Stimulated activated CD4-positive, alpha-beta T cell treated with anti-CD3 and anti-CD28 coated beads, TNF-alpha, amount 100 ng/mL, for 48 hours (primary cell): ENCODE measurements at regions not wholly inside any gene's neighbourhood (a gene's known extent, or its start where the extent isn't known, plus 50 kb on each side); places are given as distances from the start of the nearest gene placed in this dataset.

ENCODE experiments used
- DNase-seq, 3 donors: peaks; one replicate each; pipeline ENCODE4 v3.0.0-alpha.2; 2020; ENCODE audit warnings: low read depth in 3 of 3

- no peak for DNase-seq
Measured at GRCh38 chr2:2993172-2993692, 384.4 kb downstream of the EIPR1 start.

DNA sequence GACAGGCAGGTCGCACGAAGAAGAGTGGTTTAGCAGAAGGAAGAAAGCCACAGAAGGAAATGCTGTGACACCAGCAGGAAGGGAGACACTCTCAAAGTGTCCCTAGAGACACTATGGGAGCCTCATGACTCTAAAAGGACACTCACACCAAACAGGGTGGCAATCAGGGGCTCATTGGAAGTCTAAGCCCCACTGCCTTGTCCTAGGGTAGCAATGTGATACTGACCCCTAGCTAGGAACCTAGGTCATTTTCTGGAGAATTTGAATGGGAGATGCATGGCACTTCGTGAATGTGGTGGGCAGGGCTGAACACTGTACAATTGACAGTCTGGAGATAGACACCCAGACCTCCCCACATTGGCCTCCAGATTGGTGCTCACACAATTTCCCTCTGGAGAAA is 385.0 kb downstream of the EIPR1 start:
- no peak for DNase-seq

- no peak for DNase-seq
Measured at GRCh38 chr2:2985020-2985419, 392.6 kb downstream of the EIPR1 start.

DNA sequence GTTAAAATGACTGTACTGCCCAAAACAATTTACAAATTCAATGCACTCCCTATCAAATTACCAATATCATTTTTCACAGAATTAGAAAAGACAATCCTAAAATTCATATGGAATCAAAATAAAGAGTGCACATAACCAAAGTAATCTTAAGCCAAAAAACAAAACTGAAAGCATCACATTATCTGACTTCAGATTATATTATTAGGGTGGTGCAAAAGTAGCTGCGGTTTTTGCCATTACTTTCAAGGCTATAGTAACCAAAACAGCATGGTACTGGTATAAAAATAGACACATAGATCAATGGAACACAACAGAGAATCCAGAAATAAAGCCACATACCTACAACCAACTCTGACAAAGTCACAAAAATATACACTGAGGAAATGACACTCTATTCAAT is 396.6 kb downstream of the EIPR1 start:
- DNase-seq = no peak

DNA sequence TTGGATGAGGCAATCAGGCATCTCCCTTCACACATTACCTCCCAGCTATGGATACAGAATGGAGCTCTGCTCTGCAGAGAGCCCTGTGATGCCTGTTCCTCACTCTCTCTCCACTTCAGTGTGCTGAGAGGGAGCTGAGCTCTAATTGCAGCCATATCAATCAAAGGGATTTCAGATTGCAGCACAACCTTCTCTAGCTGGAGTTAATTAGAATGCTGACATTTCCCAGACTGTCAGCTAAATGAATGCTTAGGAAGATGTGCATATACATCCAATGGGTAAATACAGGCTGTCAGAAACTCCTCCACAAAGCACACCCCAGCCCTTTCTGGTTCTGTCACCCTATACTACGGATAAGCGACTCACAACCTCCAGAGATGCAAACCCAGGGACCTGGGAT is 402.6 kb downstream of the EIPR1 start:
- DNase-seq = no peak

DNA sequence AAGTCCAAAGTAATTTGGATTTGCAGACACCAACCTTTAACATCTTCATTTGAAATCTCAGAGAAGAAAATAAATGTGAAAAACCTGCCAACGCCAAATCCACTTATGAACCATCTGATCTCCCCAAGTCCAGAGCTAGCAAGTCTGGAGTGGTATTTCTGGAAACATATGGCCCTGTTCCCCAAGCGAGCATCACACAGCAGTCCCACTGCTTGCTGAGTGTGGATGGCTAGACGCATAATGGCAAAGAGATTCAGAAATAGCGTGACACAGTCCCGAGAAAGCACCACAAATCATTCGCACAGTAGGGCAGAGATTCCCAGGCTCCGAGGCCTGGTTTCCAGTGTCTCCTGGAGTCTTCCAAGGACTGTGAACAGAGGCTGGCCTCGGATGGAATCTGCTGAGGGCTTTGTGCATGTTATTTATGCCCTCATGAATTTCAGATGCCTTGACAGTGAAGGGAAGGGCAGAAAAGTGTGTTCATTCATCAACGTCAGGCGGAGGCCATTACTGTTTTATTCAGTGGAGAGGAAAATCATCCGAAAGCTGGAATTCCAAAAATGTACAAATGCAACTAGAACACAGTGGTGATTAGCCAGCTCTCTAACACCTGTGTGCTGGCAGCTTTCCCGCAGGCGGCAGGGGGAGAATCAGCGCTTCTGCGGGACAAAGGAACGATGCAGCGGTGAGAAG is 417.0 kb downstream of the EIPR1 start:
- DNase-seq = no peak

GRCh38 chr2:2950403-2950952 is 427.1 kb downstream of the EIPR1 start:
- DNase-seq = no peak

- DNase-seq = no peak
Measured at GRCh38 chr2:2947406-2947805, 430.2 kb downstream of the EIPR1 start.

DNA sequence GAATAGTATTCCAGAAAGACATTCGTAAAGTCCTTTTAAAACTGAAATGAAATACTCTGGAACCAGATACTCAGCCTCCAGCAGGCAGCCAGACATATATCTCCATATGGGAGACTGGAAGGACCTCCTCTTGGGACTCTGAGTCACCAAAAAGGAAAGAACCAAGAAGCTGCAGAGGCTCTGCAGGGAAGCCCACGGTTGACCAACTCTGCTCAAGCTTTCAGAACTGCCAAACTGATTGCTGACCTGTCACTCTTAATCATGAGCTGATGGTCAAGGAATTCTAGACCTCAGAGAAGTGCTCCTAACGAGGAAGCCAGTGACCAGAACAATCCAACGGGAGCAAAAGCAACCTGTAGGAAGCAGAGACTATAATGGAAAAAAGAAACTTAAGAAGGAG is 434.7 kb downstream of the EIPR1 start:
- no peak for DNase-seq

GRCh38 chr2:2942225-2942624 is 435.4 kb downstream of the EIPR1 start:
- no peak for DNase-seq

DNA sequence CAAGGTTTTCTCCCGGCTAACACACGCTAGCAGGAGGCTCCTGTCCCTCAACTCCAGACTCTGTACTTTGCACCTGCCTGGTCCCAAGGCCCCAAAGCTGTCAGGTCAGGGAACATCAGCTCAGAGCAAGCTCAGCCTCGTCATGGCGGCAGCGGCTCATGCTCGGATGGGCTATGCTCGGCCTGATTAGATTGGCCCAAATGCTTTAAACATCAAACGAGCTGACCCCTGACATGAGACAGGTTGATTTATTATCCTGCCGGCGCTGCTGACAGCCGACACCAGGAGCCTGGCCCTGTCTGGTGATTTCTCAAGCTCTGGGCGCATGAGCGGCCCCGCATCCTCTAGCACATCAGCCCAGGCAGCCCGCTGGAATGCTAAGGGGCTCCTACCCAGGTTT is 436.4 kb downstream of the EIPR1 start:
- no peak for DNase-seq

GRCh38 chr2:2940702-2941101 is 436.9 kb downstream of the EIPR1 start:
- no peak for DNase-seq

DNA sequence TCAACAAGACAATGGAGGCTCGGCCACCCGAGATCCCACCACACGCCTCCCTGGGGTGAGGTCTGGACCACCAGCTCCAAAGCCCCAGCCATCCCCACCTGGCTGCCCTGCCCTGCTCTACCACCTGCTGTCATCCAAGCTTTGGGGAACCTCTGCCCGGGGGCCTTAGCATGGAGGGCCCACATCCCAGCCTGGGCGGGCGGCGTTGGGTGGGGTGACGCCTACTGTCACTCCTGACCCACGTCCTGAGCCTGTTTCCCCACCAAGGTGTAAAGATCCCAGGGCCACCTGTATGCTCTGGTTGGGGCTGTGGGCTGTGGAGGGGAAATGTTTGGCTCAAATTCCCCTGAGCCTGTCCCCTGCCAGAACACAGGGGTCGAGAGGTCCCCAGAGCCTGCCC is 437.6 kb downstream of the EIPR1 start:
- no peak for DNase-seq

- no peak for DNase-seq
Measured at GRCh38 chr2:2939078-2939795, 438.4 kb downstream of the EIPR1 start.

DNA sequence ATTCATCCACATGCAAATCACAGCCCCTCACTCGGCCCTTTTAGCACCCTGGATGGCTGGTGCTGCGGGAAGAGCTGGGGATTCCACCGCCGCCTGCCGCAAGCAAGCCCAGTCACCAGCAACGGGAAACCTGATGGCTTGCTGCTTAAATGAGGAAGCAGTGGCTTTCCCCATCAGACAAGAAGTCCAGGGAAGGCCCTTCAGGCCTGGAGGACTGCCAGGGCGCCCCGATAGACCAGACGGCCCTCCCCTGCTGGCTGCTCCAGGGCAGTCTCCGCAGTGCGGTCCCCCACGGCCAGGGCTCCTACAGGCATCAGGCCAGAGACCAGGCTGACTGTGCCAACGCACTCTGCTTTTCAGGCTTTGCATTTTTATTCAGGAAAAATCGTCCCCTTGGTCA is 439.1 kb downstream of the EIPR1 start:
- no peak for DNase-seq

DNA sequence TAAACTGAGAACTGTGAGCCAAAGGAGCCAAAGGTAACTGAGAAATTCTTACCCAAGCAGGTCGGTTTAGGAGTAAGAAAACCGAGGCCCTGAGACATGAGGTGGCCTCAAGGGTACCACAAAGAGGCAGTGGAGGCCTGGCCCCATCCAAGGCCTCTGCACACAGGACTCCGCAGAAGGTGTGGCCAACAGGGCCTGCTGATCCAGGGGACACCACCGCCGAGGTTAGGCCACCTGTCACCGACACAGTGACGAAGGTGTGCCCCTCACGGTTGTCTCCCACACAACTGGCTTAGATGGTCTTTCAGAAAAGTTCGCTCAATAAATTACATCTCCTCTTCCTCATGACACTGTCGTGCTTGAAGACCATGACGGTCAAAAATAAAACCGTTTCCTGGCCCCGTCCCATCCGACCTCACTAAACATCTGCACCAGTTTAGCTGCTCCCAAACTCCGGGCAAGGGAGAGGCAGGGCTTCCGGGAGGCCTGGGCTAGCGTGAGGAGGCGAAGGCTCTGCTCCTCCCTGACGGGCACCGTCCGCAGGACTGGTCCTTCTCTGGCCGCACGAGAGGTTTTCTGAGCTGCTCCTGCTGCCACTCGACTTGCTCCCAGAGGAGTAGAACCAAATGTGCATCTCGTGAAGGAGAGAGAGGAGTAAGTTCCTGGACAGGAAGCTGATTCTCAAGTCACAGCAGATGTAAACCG is 442.0 kb downstream of the EIPR1 start:
- no peak for DNase-seq

DNA sequence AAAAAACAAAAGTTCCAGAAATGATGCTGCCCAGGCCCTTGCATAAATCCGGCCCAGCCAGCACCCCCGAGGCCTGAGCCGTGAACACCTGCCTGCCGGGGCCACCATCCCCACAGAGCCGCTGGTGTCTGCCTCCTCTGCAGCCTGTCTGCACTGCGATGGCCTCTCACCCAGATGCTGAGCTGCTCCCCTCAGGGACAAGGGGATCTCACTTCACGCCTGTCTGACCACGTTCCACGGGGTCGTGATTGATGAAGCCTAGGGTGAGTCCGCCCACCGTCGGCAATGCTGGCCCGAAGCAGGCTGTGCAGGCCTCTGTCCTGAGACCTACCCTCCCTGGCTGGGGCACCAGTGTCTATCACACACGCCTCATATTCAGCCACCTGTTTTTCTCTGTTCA is 444.2 kb downstream of the EIPR1 start:
- DNase-seq = no peak

GRCh38 chr2:2932692-2933305 is 444.8 kb downstream of the EIPR1 start:
- no peak for DNase-seq

GRCh38 chr2:2932189-2932588 is 445.4 kb downstream of the EIPR1 start:
- DNase-seq = no peak

DNA sequence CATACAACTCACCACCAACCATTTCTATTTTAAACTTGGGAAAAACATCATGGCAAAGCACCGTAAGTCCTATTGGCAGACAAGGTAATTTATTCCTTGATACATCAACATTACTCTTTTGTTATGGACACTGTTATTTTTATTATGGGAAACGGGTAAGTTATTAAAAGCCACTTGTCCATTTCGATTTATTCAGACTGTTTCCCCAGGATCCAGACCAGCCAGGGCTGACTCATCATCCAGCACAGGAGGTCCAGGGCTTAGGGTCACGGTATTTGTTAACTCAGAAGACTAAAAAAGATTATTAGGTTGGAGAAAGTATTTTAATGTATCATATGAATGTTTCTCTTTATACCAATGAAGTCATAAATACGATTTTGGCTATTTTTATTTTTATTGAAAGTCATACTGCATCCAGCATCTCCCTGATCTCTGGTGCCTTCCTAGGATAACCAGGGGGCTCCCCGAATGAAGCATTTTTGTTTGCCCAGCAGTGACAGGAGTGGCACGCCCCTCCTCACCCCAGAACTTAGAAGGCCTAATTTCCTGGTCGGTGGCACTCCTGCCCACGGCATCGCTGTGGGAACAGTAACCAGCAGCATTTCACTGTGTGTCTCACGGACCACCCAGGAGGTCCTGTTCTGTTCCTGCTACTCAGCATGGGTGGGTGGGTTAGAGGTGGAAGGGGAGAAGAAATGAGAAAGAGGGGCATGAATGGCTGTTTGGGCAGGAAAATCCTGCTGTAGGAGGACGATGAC is 446.1 kb downstream of the EIPR1 start:
- DNase-seq = no peak

DNA sequence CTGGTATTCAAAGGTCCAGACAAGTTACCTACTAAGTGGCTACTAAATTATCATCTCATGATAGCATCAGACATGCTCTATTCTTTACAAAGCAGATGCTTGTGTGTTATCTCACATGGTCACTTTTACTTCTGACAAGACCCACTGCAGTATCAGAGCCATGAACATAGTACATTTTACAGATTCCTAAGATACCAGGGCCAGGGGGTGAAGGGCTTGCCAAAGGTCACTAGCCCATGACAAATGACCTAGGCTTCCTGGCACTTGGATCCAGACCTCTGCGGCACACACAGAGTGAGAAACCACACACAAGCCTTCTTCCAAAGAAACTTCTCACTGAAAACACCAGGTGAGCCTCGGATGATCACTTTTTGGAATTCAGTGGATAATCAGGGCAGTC is 446.8 kb downstream of the EIPR1 start:
- no peak for DNase-seq

GRCh38 chr2:2926858-2927175 is 450.8 kb downstream of the EIPR1 start:
- no peak for DNase-seq
